H1 (cell line): ENCODE measurements at regions not wholly inside any gene's neighbourhood (a gene's known extent, or its start where the extent isn't known, plus 50 kb on each side); places are given as distances from the start of the nearest gene placed in this dataset.

Source experiments
- GTF2F1 ChIP-seq: IDR thresholded peaks from 2 replicates; pipeline ENCODE4 v1.6.1; 2012; ENCODE audit warnings: low read depth, low read length, improper control_type of control experiment, borderline replicate concordance
- NRF1 ChIP-seq: IDR thresholded peaks from 2 replicates; pipeline ENCODE4 v1.6.1; 2011; ENCODE audit warnings: mild to moderate bottlenecking, low read depth, low read length, improper control_type of control experiment
- SIN3A ChIP-seq, 2 experiments: IDR thresholded peaks in 1 of 2; conservative IDR thresholded peaks in 1 of 2; 2 replicates each; pipeline ENCODE4 v1.6.1; 2011 to 2012; ENCODE audit warnings: low read length in 2 of 2, improper control_type of control experiment in 1 of 2, low read depth in 1 of 2, mild to moderate bottlenecking in 1 of 2
- SRF ChIP-seq: IDR thresholded peaks from 2 replicates; pipeline ENCODE4 v1.6.1; 2011; ENCODE audit warnings: mild to moderate bottlenecking, low read depth, low read length, moderate library complexity
- TF ChIP-seq, protein P1 (sequence below): fragments of 300-600 bp; sonication (generic); IDR thresholded peaks from 2 replicates; pipeline ENCODE4 v1.7.1; 2012; ENCODE audit warnings: low read length, moderate library complexity, mild to moderate bottlenecking, inconsistent platforms; ENCODE audit not compliant: insufficient replicate concordance

- TF ChIP-seq, protein P1, sequence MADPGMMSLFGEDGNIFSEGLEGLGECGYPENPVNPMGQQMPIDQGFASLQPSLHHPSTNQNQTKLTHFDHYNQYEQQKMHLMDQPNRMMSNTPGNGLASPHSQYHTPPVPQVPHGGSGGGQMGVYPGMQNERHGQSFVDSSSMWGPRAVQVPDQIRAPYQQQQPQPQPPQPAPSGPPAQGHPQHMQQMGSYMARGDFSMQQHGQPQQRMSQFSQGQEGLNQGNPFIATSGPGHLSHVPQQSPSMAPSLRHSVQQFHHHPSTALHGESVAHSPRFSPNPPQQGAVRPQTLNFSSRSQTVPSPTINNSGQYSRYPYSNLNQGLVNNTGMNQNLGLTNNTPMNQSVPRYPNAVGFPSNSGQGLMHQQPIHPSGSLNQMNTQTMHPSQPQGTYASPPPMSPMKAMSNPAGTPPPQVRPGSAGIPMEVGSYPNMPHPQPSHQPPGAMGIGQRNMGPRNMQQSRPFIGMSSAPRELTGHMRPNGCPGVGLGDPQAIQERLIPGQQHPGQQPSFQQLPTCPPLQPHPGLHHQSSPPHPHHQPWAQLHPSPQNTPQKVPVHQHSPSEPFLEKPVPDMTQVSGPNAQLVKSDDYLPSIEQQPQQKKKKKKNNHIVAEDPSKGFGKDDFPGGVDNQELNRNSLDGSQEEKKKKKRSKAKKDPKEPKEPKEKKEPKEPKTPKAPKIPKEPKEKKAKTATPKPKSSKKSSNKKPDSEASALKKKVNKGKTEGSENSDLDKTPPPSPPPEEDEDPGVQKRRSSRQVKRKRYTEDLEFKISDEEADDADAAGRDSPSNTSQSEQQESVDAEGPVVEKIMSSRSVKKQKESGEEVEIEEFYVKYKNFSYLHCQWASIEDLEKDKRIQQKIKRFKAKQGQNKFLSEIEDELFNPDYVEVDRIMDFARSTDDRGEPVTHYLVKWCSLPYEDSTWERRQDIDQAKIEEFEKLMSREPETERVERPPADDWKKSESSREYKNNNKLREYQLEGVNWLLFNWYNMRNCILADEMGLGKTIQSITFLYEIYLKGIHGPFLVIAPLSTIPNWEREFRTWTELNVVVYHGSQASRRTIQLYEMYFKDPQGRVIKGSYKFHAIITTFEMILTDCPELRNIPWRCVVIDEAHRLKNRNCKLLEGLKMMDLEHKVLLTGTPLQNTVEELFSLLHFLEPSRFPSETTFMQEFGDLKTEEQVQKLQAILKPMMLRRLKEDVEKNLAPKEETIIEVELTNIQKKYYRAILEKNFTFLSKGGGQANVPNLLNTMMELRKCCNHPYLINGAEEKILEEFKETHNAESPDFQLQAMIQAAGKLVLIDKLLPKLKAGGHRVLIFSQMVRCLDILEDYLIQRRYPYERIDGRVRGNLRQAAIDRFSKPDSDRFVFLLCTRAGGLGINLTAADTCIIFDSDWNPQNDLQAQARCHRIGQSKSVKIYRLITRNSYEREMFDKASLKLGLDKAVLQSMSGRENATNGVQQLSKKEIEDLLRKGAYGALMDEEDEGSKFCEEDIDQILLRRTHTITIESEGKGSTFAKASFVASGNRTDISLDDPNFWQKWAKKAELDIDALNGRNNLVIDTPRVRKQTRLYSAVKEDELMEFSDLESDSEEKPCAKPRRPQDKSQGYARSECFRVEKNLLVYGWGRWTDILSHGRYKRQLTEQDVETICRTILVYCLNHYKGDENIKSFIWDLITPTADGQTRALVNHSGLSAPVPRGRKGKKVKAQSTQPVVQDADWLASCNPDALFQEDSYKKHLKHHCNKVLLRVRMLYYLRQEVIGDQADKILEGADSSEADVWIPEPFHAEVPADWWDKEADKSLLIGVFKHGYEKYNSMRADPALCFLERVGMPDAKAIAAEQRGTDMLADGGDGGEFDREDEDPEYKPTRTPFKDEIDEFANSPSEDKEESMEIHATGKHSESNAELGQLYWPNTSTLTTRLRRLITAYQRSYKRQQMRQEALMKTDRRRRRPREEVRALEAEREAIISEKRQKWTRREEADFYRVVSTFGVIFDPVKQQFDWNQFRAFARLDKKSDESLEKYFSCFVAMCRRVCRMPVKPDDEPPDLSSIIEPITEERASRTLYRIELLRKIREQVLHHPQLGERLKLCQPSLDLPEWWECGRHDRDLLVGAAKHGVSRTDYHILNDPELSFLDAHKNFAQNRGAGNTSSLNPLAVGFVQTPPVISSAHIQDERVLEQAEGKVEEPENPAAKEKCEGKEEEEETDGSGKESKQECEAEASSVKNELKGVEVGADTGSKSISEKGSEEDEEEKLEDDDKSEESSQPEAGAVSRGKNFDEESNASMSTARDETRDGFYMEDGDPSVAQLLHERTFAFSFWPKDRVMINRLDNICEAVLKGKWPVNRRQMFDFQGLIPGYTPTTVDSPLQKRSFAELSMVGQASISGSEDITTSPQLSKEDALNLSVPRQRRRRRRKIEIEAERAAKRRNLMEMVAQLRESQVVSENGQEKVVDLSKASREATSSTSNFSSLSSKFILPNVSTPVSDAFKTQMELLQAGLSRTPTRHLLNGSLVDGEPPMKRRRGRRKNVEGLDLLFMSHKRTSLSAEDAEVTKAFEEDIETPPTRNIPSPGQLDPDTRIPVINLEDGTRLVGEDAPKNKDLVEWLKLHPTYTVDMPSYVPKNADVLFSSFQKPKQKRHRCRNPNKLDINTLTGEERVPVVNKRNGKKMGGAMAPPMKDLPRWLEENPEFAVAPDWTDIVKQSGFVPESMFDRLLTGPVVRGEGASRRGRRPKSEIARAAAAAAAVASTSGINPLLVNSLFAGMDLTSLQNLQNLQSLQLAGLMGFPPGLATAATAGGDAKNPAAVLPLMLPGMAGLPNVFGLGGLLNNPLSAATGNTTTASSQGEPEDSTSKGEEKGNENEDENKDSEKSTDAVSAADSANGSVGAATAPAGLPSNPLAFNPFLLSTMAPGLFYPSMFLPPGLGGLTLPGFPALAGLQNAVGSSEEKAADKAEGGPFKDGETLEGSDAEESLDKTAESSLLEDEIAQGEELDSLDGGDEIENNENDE = no peak
- TF ChIP-seq GTF2F1 (no peak), NRF1 (no peak), SRF (no peak), SIN3A (conservative IDR thresholded peaks at IDR 0.05 in 1 of 2, IDR thresholded peaks at IDR 0.05 in 1 of 2; ENCODE audit: low read depth in 1 of 2, low read length in 2 of 2) (no peak)
- TF ChIP-seq, all 59 proteins: peak for 0
These were observed 315.2 kb downstream of the RPS6KC1 start (continued) for GRCh38 chr1:213366141-213366831.
